Right lobe of liver (tissue), 6 donors: ENCODE measurements at regions not wholly inside any gene's neighbourhood (a gene's known extent, or its start where the extent isn't known, plus 50 kb on each side); places are given as distances from the start of the nearest gene placed in this dataset.

Source experiments
- ATAC-seq, 4 donors: fragments of 200-7000 bp; cut with Tn5 transposase; one replicate each; pipeline ENCODE4 v1.9.1; 2020; ENCODE audit warnings: mild to moderate bottlenecking in 4 of 4, moderate library complexity in 4 of 4
- DNase-seq, 3 donors: peaks; one replicate each; pipeline ENCODE4 v3.0.0-alpha.2; 2020
- H3K27ac ChIP-seq, 3 donors: fragments of 200-600 bp; one replicate each; pipeline ENCODE4 v1.8.0; 2022
- H3K27me3 ChIP-seq, 2 donors: fragments of 200-600 bp; one replicate each; pipeline ENCODE4 v1.8.0; 2022
- H3K36me3 ChIP-seq, 4 donors: fragments of 200-600 bp; sonication (generic) in 1 of 4; one replicate each; pipeline versions ENCODE4 v1.5.1 to v1.8.0; 2017 to 2022; ENCODE audit warnings: control low read depth in 1 of 4
- H3K4me1 ChIP-seq, 4 donors: fragments of 200-600 bp; sonication (generic) in 1 of 4; one replicate each; pipeline versions ENCODE4 v1.5.1 to v1.8.0; 2017 to 2022; ENCODE audit warnings: control low read depth in 1 of 4
- H3K4me3 ChIP-seq, 3 donors: fragments of 200-600 bp; one replicate each; pipeline ENCODE4 v1.8.0; 2022
- H3K9me3 ChIP-seq, 4 donors: fragments of 200-600 bp; sonication (generic) in 1 of 4; one replicate each; pipeline versions ENCODE4 v1.5.1 to v1.8.0; 2017 to 2022; ENCODE audit warnings: control low read depth in 1 of 4
- POLR2A ChIP-seq: fragments of 450-650 bp; IDR thresholded peaks from one replicate; pipeline ENCODE4 v1.6.1; 2017; ENCODE audit warnings: antibody characterized with exemption, mild to moderate bottlenecking
- WGBS: methylation state at CpG from one replicate; pipeline ENCODE4 v1.1.6; 2018; ENCODE audit warnings: low coverage, low lambda C conversion rate; ENCODE audit not compliant: insufficient coverage; ENCODE audit errors: missing lambda C conversion rate; 5-methylcytosine and 5-hydroxymethylcytosine counted together
- intact Hi-C, 2 donors: fragments of 100-400 bp; cut with DNase I; formaldehyde crosslinking; loops; one replicate each; pipeline versions ENCODE4 v1.11.2 to v1.14.1; 2022
- small RNA-seq, 2 experiments: library from RNA; depleted of rRNA; stranded (forward); fragments of <200 nt; gene quantifications; one replicate each; pipeline ENCODE3, GENCODE V24; 2016
- TF ChIP-seq, protein P1 (sequence below), 4 donors: fragments of 200-600 bp in 3 of 4; fragments of 450-650 bp in 1 of 4; IDR thresholded peaks; one replicate each; pipeline versions ENCODE4 v1.5.1 to v1.8.0; 2016 to 2022; ENCODE audit warnings: antibody characterized with exemption in 4 of 4, mild to moderate bottlenecking in 2 of 4
- donor health status: DM: no; HTN: yes; CAD: no.
- donor health status: DM: no; HTN: no; CAD: no.
- donor health status: DM: no; HTN: no; CAD: no.
- donor health status: DM: no; HTN: yes; CAD: no.
- donor health status: DM: no; HTN: yes; CAD: no.

DNA sequence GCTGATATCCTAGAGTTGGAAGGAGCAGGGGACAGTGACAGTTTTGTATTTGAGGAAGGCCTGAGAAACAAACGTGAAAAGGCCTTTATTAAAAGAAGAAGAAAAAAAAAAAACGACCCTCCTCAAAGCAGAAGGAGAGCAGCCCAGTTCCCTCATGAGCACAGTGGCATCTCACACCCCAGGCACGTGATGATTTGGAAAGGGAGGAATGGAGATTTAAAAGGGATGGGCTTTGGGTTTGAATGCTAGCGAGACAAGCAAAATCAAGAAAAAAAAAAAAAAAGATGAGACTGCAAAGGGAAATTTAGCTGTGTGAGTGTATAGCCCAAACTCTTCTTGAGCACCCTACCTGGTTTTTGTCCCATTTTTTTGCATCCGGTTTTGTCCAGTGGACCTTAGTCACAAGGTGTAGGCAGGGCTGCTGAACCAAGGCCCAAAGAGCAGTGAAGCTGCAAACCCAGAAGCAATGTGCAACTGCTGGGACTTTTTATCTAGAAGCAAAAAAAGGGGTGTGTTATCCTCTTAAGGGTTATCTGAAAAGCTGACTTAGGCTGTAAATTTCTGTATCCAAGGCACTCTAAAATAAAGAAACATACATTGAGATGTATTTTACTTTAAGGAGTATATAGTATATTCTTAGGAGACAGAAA, 54.5 kb upstream of the RREB1 start:
- TF ChIP-seq, protein P1, sequence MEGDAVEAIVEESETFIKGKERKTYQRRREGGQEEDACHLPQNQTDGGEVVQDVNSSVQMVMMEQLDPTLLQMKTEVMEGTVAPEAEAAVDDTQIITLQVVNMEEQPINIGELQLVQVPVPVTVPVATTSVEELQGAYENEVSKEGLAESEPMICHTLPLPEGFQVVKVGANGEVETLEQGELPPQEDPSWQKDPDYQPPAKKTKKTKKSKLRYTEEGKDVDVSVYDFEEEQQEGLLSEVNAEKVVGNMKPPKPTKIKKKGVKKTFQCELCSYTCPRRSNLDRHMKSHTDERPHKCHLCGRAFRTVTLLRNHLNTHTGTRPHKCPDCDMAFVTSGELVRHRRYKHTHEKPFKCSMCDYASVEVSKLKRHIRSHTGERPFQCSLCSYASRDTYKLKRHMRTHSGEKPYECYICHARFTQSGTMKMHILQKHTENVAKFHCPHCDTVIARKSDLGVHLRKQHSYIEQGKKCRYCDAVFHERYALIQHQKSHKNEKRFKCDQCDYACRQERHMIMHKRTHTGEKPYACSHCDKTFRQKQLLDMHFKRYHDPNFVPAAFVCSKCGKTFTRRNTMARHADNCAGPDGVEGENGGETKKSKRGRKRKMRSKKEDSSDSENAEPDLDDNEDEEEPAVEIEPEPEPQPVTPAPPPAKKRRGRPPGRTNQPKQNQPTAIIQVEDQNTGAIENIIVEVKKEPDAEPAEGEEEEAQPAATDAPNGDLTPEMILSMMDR (IDR thresholded peaks at IDR 0.05): no peak
- no peak for TF ChIP-seq POLR2A
- Histone ChIP-seq H3K36me3 (no peaks in the 10 kb centered on the region), H3K9me3 (no peaks in the 10 kb centered on the region), H3K4me3 (no peak overlapping the region), H3K27ac (peak overlapping the region in 2 of 3 donors; percentile 65 to 77), H3K4me1 (peaks cover 0 to 14% (median 1%) of the 10 kb centered on the region in 4 donors), H3K27me3 (no peaks in the 10 kb centered on the region)
- ATAC-seq (no peak), DNase-seq (no peak)
- intact Hi-C loops: no loop called here
- WGBS: 33% methylated on average over 5 of the region's 5 CpGs

Small RNA genes lying in the stretch of these regions (small RNA-seq; reads per million reads assigned to genes)
- 0 to 0.13 reads per million in 2 experiments for gene RN7SL554P
